Esophagus muscularis mucosa (tissue), 4 donors: ENCODE measurements at regions not wholly inside any gene's neighbourhood (a gene's known extent, or its start where the extent isn't known, plus 50 kb on each side); places are given as distances from the start of the nearest gene placed in this dataset.

Experiments
- DNase-seq: peaks from one replicate; pipeline ENCODE4 v3.0.0-alpha.2; 2017; ENCODE audit errors: extremely low spot score
- H3K27ac ChIP-seq, 4 donors: fragments of 200-600 bp; sonication (generic); replicated peaks in 1 of 4; 1 replicate in 3 of 4; 2 replicates in 1 of 4; pipeline ENCODE4 v1.5.1; 2016 to 2019; ENCODE audit warnings: mild to moderate bottlenecking in 1 of 4
- H3K27me3 ChIP-seq, 4 donors: fragments of 200-600 bp; sonication (generic); one replicate each; pipeline versions ENCODE4 v1.5.1 to v1.6.0; 2016 to 2019
- H3K36me3 ChIP-seq, 4 donors: fragments of 200-600 bp; sonication (generic); one replicate each; pipeline ENCODE4 v1.5.1; 2016 to 2019
- H3K4me1 ChIP-seq, 4 donors: fragments of 200-600 bp; sonication (generic); one replicate each; pipeline ENCODE4 v1.5.1; 2016 to 2019
- H3K4me3 ChIP-seq, 4 donors: fragments of 200-600 bp; sonication (generic); 1 replicate in 2 of 4; 2 replicates in 2 of 4; pipeline ENCODE4 v1.5.1; 2016 to 2019; ENCODE audit warnings: mild to moderate bottlenecking in 4 of 4, moderate library complexity in 1 of 4
- H3K9me3 ChIP-seq, 4 donors: fragments of 200-600 bp; sonication (generic); 1 replicate in 3 of 4; 2 replicates in 1 of 4; pipeline ENCODE4 v1.5.1; 2016 to 2019
- CTCF ChIP-seq, 3 experiments: fragments of 200-600 bp in 2 of 3; fragments of 450-650 bp in 1 of 3; sonication (generic) in 2 of 3; IDR thresholded peaks; one replicate each; pipeline ENCODE4 v1.5.1; 2017 to 2019; ENCODE audit warnings: antibody characterized with exemption in 3 of 3, mild to moderate bottlenecking in 2 of 3, moderate library complexity in 1 of 3
- EP300 ChIP-seq: sonication (generic); formaldehyde crosslinking; IDR thresholded peaks from one replicate; pipeline ENCODE4 v1.6.1; 2017; ENCODE audit warnings: antibody characterized with exemption
- POLR2A ChIP-seq: fragments of 450-650 bp; IDR thresholded peaks from one replicate; pipeline ENCODE4 v1.6.1; 2017; ENCODE audit warnings: antibody characterized with exemption, moderate library complexity, mild to moderate bottlenecking, low read depth
- POLR2AphosphoS5 ChIP-seq, 2 donors: sonication (generic); formaldehyde crosslinking; IDR thresholded peaks; one replicate each; pipeline ENCODE4 v1.6.1; 2017; ENCODE audit warnings: antibody characterized with exemption in 2 of 2
- WGBS: methylation state at CpG from one replicate; pipeline ENCODE4 v1.1.5; 2018; 5-methylcytosine and 5-hydroxymethylcytosine counted together
- intact Hi-C: fragments of 100-400 bp; cut with DNase I; formaldehyde crosslinking; loops from one replicate; pipeline ENCODE4 v1.15.1; 2023

GRCh38 chr20:19867074-19867473 is 109.0 kb downstream of the RIN2 start:
- H3K27ac ChIP-seq = no peak overlapping the region
- H3K27me3 ChIP-seq = no peaks in the 10 kb centered on the region
- peaks cover 0 to 6% (median 0%) of the 10 kb centered on the region in 4 donors for H3K4me1 ChIP-seq
- intact Hi-C loops = no loop called here
- no peak overlapping the region for H3K4me3 ChIP-seq
- TF ChIP-seq CTCF (IDR thresholded peaks at IDR 0.05) (no peak), POLR2AphosphoS5 (IDR thresholded peaks at IDR 0.05) (no peak), EP300 (no peak), POLR2A (no peak)
- 89% methylated on average over 2 of the region's 2 CpGs for WGBS
- no peak for DNase-seq
- peaks cover 0 to 15% (median 4%) of the 10 kb centered on the region in 4 donors for H3K36me3 ChIP-seq
- no peaks in the 10 kb centered on the region for H3K9me3 ChIP-seq

- H3K27me3 ChIP-seq = no peaks in the 10 kb centered on the region
- TF ChIP-seq POLR2AphosphoS5 (IDR thresholded peaks at IDR 0.05) = no peak
- TF ChIP-seq POLR2A = no peak
- TF ChIP-seq EP300 = no peak
- no peak for TF ChIP-seq CTCF (IDR thresholded peaks at IDR 0.05)
- no peak overlapping the region for H3K4me3 ChIP-seq
- 81% methylated on average over 13 of the region's 13 CpGs for WGBS
- H3K4me1 ChIP-seq = peaks cover 0 to 6% (median 0%) of the 10 kb centered on the region in 4 donors
- no peaks in the 10 kb centered on the region for H3K9me3 ChIP-seq
- peaks cover 0 to 23% (median 7%) of the 10 kb centered on the region in 4 donors for H3K36me3 ChIP-seq
- no peak for DNase-seq
- H3K27ac ChIP-seq = no peak overlapping the region
- intact Hi-C loops = no loop called here
Measured at GRCh38 chr20:19867940-19868371, 109.9 kb downstream of the RIN2 start.

GRCh38 chr20:19868441-19868840 is 110.4 kb downstream of the RIN2 start:
- H3K9me3 ChIP-seq = no peaks in the 10 kb centered on the region
- H3K4me3 ChIP-seq = no peak overlapping the region
- 82% methylated on average over 6 of the region's 6 CpGs for WGBS
- H3K36me3 ChIP-seq = peaks cover 0 to 27% (median 7%) of the 10 kb centered on the region in 4 donors
- intact Hi-C loops = no loop called here
- no peaks in the 10 kb centered on the region for H3K27me3 ChIP-seq
- H3K27ac ChIP-seq = no peak overlapping the region
- DNase-seq = no peak
- H3K4me1 ChIP-seq = peaks cover 0 to 6% (median 0%) of the 10 kb centered on the region in 4 donors
- TF ChIP-seq POLR2A (no peak), EP300 (no peak), CTCF (IDR thresholded peaks at IDR 0.05) (no peak), POLR2AphosphoS5 (IDR thresholded peaks at IDR 0.05) (no peak)

GRCh38 chr20:19872001-19872400 is 113.9 kb downstream of the RIN2 start:
- H3K9me3 ChIP-seq = no peaks in the 10 kb centered on the region
- 81% methylated on average over 3 of the region's 3 CpGs for WGBS
- no peak for DNase-seq

More at GRCh38 chr20:19872001-19872400, 113.9 kb downstream of the RIN2 start:
- intact Hi-C loops = no loop called here
- no peaks in the 10 kb centered on the region for H3K27me3 ChIP-seq
- peaks cover 0 to 19% (median 14%) of the 10 kb centered on the region in 4 donors for H3K4me1 ChIP-seq
- no peak overlapping the region for H3K27ac ChIP-seq
- TF ChIP-seq POLR2A (no peak), POLR2AphosphoS5 (IDR thresholded peaks at IDR 0.05) (no peak), EP300 (no peak), CTCF (IDR thresholded peaks at IDR 0.05) (no peak)
- H3K36me3 ChIP-seq = peaks cover 0 to 27% (median 7%) of the 10 kb centered on the region in 4 donors
- H3K4me3 ChIP-seq = no peak overlapping the region
